ENCODE measurements at regions not wholly inside any gene's neighbourhood (a gene's known extent, or its start where the extent isn't known, plus 50 kb on each side); places are given as distances from the start of the nearest gene placed in this dataset.
A peak's percentile ranks its signal among the peaks of the same experiment; 100 is the strongest.

- DNase-seq, result no peak
Observed at GRCh38 chr11:8826901-8827560, 84.0 kb upstream of the AKIP1 start.

- no peak for DNase-seq
Observed at GRCh38 chr11:8828046-8828445, 82.9 kb upstream of the AKIP1 start.

GRCh38 chr11:8828580-8829361 lies 82.2 kb upstream of the AKIP1 start:
- DNase-seq, result no peak

- DNase-seq, result no peak
Observed at GRCh38 chr11:8829556-8829955, 81.4 kb upstream of the AKIP1 start.

GRCh38 chr11:8830641-8831040 lies 80.3 kb upstream of the AKIP1 start:
- no peak for DNase-seq

- DNase-seq, result no peak
Observed at GRCh38 chr11:8831861-8832260, 79.1 kb upstream of the AKIP1 start.

- DNase-seq, result peak; percentile 8 to 33
Observed at GRCh38 chr11:8832571-8833260, 78.3 kb upstream of the AKIP1 start.

- DNase-seq, result no peak
Observed at GRCh38 chr11:8833568-8834315, 77.2 kb upstream of the AKIP1 start.

- DNase-seq, result no peak
Observed at GRCh38 chr11:8834379-8834778, 76.6 kb upstream of the AKIP1 start.

- DNase-seq, result no peak
Observed at GRCh38 chr11:8838248-8838647, 72.7 kb upstream of the AKIP1 start.

GRCh38 chr11:8839306-8839956 lies 71.6 kb upstream of the AKIP1 start:
- DNase-seq, result no peak

GRCh38 chr11:8839957-8840945 lies 70.7 kb upstream of the AKIP1 start:
- peak; percentile 52 to 61 for DNase-seq

- peak in 1 of 2 experiments; percentile 12 for DNase-seq
Observed at GRCh38 chr11:8841899-8842298, 69.1 kb upstream of the AKIP1 start.

GRCh38 chr11:8858808-8859207 lies 52.2 kb upstream of the AKIP1 start:
- no peak for DNase-seq

Measured in activated CD4-positive, alpha-beta T cell treated with anti-CD3 and anti-CD28 coated beads, Interleukin-2, amount 50 U/mL, for 48 hours (primary cell).